ENCODE measurements at regions not wholly inside any gene's neighbourhood (a gene's known extent, or its start where the extent isn't known, plus 50 kb on each side); places are given as distances from the start of the nearest gene placed in this dataset.
A peak's percentile ranks its signal among the peaks of the same experiment; 100 is the strongest.
"Not testable (repeated sequence)": the region's sequence is repeated elsewhere in the genome, so short reads cannot be mapped to it uniquely, and the experiment has no call there.

DNA sequence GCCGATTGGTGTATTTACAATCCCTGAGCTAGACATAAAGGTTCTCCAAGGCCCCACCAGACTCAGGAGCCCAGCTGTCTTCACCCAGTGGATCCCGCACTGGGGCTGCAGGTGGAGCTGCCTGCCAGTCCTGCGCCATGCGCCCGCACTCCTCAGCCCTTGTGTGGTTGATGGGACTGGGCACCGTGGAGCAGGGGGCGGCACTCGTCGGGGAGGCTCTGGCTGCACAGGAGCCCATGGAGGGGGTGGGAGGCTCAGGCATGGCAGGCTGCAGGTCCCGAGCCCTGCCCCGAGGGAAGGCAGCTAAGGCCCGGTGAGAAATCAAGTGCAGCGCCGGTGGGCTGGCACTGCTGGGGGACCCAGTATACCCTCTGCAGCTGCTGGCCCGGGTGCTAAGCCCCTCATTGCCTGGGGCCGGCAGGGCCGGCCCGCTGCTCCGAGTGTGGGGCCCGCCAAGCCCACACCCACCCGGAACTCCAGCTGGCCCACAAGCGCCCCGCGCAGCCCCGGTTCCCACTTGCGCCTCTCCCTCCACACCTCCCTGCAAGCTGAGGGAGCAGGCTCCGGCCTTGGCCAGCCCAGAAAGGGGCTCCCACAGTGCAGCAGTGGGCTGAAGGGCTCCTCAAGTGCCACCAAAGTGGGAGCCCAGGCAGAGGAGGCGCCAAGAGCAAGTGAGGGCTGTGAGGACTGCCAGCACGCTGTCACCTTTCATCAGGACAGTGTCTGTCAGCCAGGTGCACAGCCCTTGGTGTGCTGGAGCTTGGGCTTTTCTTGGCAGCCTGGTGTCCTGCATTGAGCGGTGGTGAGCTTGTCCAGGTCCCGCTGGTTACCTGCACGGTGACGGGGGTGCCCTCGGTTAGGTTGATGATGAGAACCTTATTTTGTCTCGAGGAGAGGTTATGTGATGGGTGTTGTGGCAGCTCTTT is 185.5 kb downstream of the UBE3A start:
- H3K4me1 ChIP-seq (replicated peaks in 1 of 2; ENCODE audit: control insufficient read depth in 2 of 2, insufficient read depth in 2 of 2, low read length in 2 of 2); CTCF ChIA-PET (ENCODE audit: low intra/inter-chr PET ratio); H4K20me1 ChIP-seq (replicated peaks; ENCODE audit: control insufficient read depth, insufficient read depth, low read length); POLR2A ChIA-PET; DNase-seq (ENCODE audit: extremely low read depth in 1 of 4, low spot score in 3 of 4); H3K9ac ChIP-seq (ENCODE audit: insufficient read depth in 1 of 2, low read depth in 2 of 2, low read length in 2 of 2); H3K79me2 ChIP-seq (ENCODE audit: control insufficient read depth, insufficient read depth, low read length); FAIRE-seq; H3K9me3 ChIP-seq (replicated peaks; ENCODE audit: control insufficient read depth, insufficient read depth, low read depth, low read length); in situ Hi-C loops (cut with MboI); ATAC-seq; intact Hi-C loops (cut with micrococcal nuclease); H3K4me3 ChIP-seq; H3K36me3 ChIP-seq (ENCODE audit: control insufficient read depth, insufficient read depth, low read length); H2AFZ ChIP-seq (ENCODE audit: low read depth, low read length); BruUV-seq (replicated peaks); H3K4me2 ChIP-seq (ENCODE audit: insufficient read depth, low read length); H3K9me1 ChIP-seq (ENCODE audit: control insufficient read depth, insufficient read depth, low read length); H3K27me3 ChIP-seq (ENCODE audit: control insufficient read depth in 2 of 2, insufficient read depth in 2 of 2, low read length in 2 of 2); H3K27ac ChIP-seq (ENCODE audit: extremely low read depth, low read depth, low read length): not testable (repeated sequence)
- 3% methylated on average over 17 of the region's 35 CpGs for WGBS (ENCODE audit: insufficient coverage, low coverage, missing lambda C conversion rate)

DNA sequence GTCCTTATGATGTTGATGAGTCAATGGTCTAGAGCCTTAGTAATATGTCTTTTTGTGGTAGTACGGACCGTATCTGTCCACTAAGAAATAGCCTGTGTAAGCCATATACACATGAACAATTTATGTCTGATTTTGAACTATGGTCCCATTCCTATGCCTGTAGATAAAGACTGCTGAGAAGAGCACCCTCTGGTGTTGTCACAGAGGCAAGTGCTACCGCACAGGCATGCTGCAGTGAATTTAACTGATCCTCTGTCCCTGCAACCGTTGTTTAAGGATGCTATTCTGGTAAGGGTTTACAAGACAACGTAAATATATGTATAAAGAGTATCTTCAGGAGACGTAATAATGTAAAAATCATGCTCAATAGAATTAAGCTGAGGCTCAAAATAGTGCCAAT is 170.7 kb downstream of the UBE3A start:
- Histone ChIP-seq H3K27ac (ENCODE audit: extremely low read depth, low read depth, low read length) (no peak overlapping the region), H3K79me2 (ENCODE audit: control insufficient read depth, insufficient read depth, low read length) (no peaks in the 10 kb centered on the region), H3K4me3 (no peak overlapping the region), H3K9ac (ENCODE audit: insufficient read depth in 1 of 2, low read depth in 2 of 2, low read length in 2 of 2) (no peak overlapping the region), H3K27me3 (ENCODE audit: control insufficient read depth in 2 of 2, insufficient read depth in 2 of 2, low read length in 2 of 2) (no peaks in the 10 kb centered on the region), H3K4me1 (replicated peaks in 1 of 2; ENCODE audit: control insufficient read depth in 2 of 2, insufficient read depth in 2 of 2, low read length in 2 of 2) (no peaks in the 10 kb centered on the region), H3K9me1 (ENCODE audit: control insufficient read depth, insufficient read depth, low read length) (no peaks in the 10 kb centered on the region), H3K4me2 (ENCODE audit: insufficient read depth, low read length) (no peak overlapping the region), H2AFZ (ENCODE audit: low read depth, low read length) (no peak overlapping the region), H3K9me3 (replicated peaks; ENCODE audit: control insufficient read depth, insufficient read depth, low read depth, low read length) (no peaks in the 10 kb centered on the region), H4K20me1 (replicated peaks; ENCODE audit: control insufficient read depth, insufficient read depth, low read length) (no peaks in the 10 kb centered on the region), H3K36me3 (ENCODE audit: control insufficient read depth, insufficient read depth, low read length) (no peaks in the 10 kb centered on the region)
- POLR2A ChIA-PET, result no interaction called here
- CTCF ChIA-PET (ENCODE audit: low intra/inter-chr PET ratio), result no interaction called here
- ATAC-seq (peak; percentile 65; the same call in 2 of the 3 replicates), FAIRE-seq (no peak), DNase-seq (ENCODE audit: extremely low read depth in 1 of 4, low spot score in 3 of 4) (peak in 1 of 4 experiments; percentile 6)
- in situ Hi-C loops (cut with MboI), result no loop called here
- TF ChIP-seq, protein P1, sequence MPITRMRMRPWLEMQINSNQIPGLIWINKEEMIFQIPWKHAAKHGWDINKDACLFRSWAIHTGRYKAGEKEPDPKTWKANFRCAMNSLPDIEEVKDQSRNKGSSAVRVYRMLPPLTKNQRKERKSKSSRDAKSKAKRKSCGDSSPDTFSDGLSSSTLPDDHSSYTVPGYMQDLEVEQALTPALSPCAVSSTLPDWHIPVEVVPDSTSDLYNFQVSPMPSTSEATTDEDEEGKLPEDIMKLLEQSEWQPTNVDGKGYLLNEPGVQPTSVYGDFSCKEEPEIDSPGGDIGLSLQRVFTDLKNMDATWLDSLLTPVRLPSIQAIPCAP (CRISPR knock-in tag; IDR thresholded peaks at IDR 0.05; ENCODE audit: borderline replicate concordance), result no peak
- TF ChIP-seq, protein P2, sequence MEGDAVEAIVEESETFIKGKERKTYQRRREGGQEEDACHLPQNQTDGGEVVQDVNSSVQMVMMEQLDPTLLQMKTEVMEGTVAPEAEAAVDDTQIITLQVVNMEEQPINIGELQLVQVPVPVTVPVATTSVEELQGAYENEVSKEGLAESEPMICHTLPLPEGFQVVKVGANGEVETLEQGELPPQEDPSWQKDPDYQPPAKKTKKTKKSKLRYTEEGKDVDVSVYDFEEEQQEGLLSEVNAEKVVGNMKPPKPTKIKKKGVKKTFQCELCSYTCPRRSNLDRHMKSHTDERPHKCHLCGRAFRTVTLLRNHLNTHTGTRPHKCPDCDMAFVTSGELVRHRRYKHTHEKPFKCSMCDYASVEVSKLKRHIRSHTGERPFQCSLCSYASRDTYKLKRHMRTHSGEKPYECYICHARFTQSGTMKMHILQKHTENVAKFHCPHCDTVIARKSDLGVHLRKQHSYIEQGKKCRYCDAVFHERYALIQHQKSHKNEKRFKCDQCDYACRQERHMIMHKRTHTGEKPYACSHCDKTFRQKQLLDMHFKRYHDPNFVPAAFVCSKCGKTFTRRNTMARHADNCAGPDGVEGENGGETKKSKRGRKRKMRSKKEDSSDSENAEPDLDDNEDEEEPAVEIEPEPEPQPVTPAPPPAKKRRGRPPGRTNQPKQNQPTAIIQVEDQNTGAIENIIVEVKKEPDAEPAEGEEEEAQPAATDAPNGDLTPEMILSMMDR (IDR thresholded peaks at IDR 0.05 in 2 of 3, conservative IDR thresholded peaks at IDR 0.05 in 1 of 3; ENCODE audit: insufficient read depth in 2 of 3, low read depth in 1 of 3, low read length in 3 of 3), result peak; percentile 13 to 38 (median 29); a peak in 4 of 6 replicates
- WGBS (ENCODE audit: insufficient coverage, low coverage, missing lambda C conversion rate), result under 1% methylated on average over 6 of the region's 6 CpGs
- intact Hi-C loops (cut with micrococcal nuclease), result no loop called here
- no TSS peak for BruUV-seq (replicated peaks)
